ENCODE measurements at regions not wholly inside any gene's neighbourhood (a gene's known extent, or its start where the extent isn't known, plus 50 kb on each side); places are given as distances from the start of the nearest gene placed in this dataset.

DNA sequence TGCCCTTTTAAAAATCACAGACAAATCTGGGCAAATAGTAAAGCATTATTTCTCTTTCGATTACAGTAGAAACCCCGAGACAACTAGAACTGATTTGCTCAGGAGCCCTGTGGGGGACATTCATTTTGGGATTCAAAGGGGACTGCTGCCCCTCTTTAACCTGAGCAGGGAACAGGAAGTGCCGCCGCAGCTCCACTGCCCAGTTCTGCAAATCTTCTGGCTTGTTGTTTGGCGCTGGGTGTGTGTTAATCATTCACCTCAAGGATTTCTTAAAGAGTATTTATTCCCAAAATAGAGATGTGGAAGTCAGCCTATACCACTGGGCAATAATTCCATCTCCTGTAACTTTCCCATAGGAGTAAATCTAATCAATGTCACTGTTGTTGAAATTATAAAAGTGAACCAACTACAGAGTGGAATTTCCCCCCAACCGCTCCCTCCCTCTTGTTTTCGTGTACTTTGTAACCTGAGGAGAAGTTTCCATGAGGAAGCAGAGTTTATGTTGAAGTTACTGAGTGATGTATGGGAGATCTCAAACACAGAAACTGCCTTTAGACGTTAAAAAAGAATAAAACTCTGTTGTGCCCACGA lies 515.8 kb downstream of the KLF12 start:
- DNase-seq (ENCODE audit: low read depth in 4 of 6, low spot score in 6 of 6) = peak in 1 of 6 donors; percentile 6
- 70% methylated on average over 4 of the region's 9 CpGs for WGBS (ENCODE audit: insufficient coverage)
- Histone ChIP-seq H3K27me3 (ENCODE audit: control insufficient read depth, insufficient read depth, low read length) (no peaks in the 10 kb centered on the region), H3K36me3 (ENCODE audit: control insufficient read depth, insufficient read depth, low read length) (no peaks in the 10 kb centered on the region), H3K4me1 (ENCODE audit: control insufficient read depth, insufficient read depth, low read length) (no peaks in the 10 kb centered on the region), H3K9me3 (ENCODE audit: control insufficient read depth, insufficient read depth, low read length) (no peaks in the 10 kb centered on the region), H3K27ac (ENCODE audit: low read depth, low read length) (no peak overlapping the region), H3K4me3 (ENCODE audit: low read depth, low read length) (no peak overlapping the region)

DNA sequence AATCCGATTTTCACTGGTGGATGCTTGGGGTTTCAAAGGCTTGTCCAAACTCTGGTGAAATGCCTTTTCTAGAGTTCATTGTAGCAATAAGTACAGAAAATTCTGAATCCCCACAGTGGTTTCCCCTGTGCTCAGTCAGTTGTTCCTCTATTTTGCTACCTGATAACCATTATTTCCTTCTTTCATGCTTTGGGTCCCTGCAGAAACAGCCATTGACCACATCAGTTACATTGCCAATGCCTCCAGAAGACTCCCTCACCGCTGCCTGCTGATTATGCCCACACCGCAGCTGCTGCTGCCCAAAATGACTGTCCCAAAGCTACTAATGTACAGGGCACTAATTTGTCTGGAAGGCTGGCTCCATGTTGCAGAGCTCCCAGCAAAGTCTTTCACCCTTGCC lies 517.3 kb downstream of the KLF12 start:
- Histone ChIP-seq H3K36me3 (ENCODE audit: control insufficient read depth, insufficient read depth, low read length) (no peaks in the 10 kb centered on the region), H3K4me1 (ENCODE audit: control insufficient read depth, insufficient read depth, low read length) (no peaks in the 10 kb centered on the region), H3K27ac (ENCODE audit: low read depth, low read length) (no peak overlapping the region), H3K9me3 (ENCODE audit: control insufficient read depth, insufficient read depth, low read length) (no peaks in the 10 kb centered on the region), H3K4me3 (ENCODE audit: low read depth, low read length) (no peak overlapping the region), H3K27me3 (ENCODE audit: control insufficient read depth, insufficient read depth, low read length) (no peaks in the 10 kb centered on the region)
- DNase-seq (ENCODE audit: low read depth in 4 of 6, low spot score in 6 of 6) = no peak
- 98% methylated on average over 3 of the region's 3 CpGs for WGBS (ENCODE audit: insufficient coverage)

DNA sequence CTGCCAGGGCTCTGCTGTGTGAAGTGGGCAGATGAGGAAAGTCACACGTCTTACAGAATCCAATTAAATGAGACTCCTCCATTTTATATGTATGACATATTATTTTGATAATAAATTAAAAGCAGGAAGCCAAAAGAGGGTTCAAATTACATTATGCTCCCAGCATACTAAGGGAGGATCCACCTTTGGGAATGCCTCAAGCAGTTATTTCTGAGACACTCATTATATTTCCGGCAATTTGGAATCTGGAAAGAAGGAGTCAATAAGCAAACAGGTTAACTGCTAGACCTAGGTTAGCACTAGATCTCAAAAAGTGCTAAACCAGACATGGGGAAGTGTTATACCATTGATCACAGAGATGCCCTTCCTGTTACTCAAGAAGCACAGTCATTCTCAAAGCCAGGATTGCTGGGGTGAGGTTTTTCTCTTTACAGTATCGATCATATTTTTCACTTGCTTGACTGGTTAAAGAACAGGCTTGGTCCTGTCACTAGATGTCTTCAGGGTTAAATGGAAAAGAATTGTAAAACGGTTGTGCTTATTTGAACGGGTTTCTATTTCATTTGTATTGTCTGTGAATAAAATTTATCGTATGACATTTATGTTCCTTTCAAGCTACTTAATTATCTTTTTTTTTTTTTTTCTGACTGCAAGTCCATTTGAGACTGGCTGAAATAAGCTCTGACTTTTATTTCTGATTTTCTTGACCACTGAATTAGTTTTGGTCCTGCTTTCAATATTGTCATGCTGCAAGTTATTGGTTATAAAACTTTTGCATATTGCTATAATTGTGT lies 523.2 kb downstream of the KLF12 start:
- Histone ChIP-seq H3K36me3 (ENCODE audit: control insufficient read depth, insufficient read depth, low read length) (no peaks in the 10 kb centered on the region), H3K4me3 (ENCODE audit: low read depth, low read length) (no peak overlapping the region), H3K9me3 (ENCODE audit: control insufficient read depth, insufficient read depth, low read length) (no peaks in the 10 kb centered on the region), H3K27ac (ENCODE audit: low read depth, low read length) (no peak overlapping the region), H3K4me1 (ENCODE audit: control insufficient read depth, insufficient read depth, low read length) (no peaks in the 10 kb centered on the region), H3K27me3 (ENCODE audit: control insufficient read depth, insufficient read depth, low read length) (no peaks in the 10 kb centered on the region)
- no CpG with 5 or more reads among the region's 6 CpGs for WGBS (ENCODE audit: insufficient coverage)
- DNase-seq (ENCODE audit: low read depth in 4 of 6, low spot score in 6 of 6) = no peak

DNA sequence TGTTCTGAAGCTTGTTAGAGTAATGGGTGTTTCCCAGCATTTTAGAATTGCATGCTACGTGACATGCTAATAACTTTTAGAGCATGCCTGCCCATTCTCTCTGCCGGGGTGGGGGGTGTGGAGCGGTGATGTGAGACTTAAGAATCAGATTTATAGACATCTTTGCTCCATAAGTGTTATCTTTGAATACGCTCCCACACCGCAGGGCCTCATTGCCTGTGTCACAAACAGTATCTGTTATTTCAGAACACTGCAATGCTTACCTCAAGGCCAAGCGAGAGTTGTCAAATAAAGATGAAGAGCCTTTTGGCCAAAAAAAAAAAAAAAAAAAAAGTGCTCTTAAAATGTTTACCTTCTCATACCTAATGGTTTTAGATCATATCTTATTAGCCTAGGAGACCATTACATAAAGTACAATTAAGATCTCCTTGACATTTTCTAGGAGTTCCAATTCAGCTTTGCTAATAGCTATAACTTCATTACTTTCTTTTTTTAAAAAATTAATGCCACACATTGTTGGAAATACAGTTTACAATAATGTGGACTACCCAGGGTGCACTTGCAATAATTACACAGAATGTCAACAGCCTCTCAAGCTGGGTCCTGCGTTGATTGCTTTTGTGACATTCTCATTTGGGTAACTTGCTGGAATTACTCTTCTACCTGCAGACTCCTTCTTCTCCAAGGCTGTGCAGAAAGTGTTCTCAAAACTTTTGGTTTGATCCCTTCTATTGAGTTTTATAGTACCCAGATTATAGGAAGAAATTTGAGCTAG lies 525.3 kb downstream of the KLF12 start:
- H3K27me3 ChIP-seq (ENCODE audit: control insufficient read depth, insufficient read depth, low read length) = no peaks in the 10 kb centered on the region
- H3K9me3 ChIP-seq (ENCODE audit: control insufficient read depth, insufficient read depth, low read length) = no peaks in the 10 kb centered on the region
- H3K27ac ChIP-seq (ENCODE audit: low read depth, low read length) = no peak overlapping the region
- DNase-seq (ENCODE audit: low read depth in 4 of 6, low spot score in 6 of 6) = peak in 2 of 6 donors; percentile 14 to 59
- no peaks in the 10 kb centered on the region for H3K36me3 ChIP-seq (ENCODE audit: control insufficient read depth, insufficient read depth, low read length)
- 59% methylated on average over 4 of the region's 7 CpGs for WGBS (ENCODE audit: insufficient coverage)
- no peaks in the 10 kb centered on the region for H3K4me1 ChIP-seq (ENCODE audit: control insufficient read depth, insufficient read depth, low read length)
- no peak overlapping the region for H3K4me3 ChIP-seq (ENCODE audit: low read depth, low read length)

DNA sequence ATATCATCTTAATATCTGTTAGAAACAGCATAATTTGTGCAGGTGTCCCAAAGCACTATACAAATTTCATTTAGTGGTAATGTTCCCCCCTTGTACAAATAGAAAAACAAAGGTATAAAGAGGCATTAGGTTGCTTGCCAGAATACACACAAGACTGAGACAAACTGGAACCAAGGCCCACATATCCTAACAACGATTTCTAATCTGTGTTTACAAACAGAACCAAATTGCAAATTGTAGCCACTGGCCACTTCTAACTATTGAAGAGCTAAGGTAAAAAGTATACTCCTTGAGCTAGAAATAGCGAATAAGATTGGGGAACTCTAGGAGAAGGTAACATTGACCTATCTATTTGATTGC lies 526.1 kb downstream of the KLF12 start:
- no peaks in the 10 kb centered on the region for H3K36me3 ChIP-seq (ENCODE audit: control insufficient read depth, insufficient read depth, low read length)
- no peaks in the 10 kb centered on the region for H3K9me3 ChIP-seq (ENCODE audit: control insufficient read depth, insufficient read depth, low read length)
- 100% methylated on average over 1 of the region's 2 CpGs for WGBS (ENCODE audit: insufficient coverage)
- DNase-seq (ENCODE audit: low read depth in 4 of 6, low spot score in 6 of 6) = no peak
- H3K27ac ChIP-seq (ENCODE audit: low read depth, low read length) = no peak overlapping the region
- no peak overlapping the region for H3K4me3 ChIP-seq (ENCODE audit: low read depth, low read length)
- H3K4me1 ChIP-seq (ENCODE audit: control insufficient read depth, insufficient read depth, low read length) = no peaks in the 10 kb centered on the region
- no peaks in the 10 kb centered on the region for H3K27me3 ChIP-seq (ENCODE audit: control insufficient read depth, insufficient read depth, low read length)

DNA sequence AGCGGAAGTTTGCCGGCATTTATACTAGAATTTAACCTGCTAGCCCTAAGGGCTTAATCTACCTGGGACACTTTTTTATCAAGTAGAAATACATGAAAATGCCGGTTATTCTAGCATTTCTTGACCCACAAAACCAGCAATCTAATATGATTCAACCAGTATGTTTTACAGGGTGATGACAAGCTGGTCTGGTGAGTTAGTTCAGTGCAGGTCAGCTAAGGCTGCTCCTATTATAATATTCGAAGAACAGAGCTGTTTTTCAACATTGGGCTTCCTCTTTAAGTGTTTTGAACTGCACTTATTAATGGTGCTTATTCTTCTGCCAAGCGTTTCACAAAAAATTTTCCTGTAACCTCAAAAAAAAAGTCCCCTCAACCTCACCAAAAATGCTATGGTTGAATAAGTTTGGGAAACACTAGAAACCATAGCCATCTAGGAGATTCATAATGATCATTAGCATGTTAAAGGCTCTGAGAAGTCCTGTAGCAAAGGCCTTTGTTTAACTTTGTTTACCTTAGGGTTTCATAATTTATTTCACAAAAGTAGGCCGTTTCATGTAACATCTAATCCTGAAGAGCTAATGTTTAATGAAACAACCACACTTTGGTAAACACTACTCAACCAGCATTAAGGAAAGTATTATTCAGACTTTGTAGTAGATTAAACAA lies 526.6 kb downstream of the KLF12 start:
- no peaks in the 10 kb centered on the region for H3K9me3 ChIP-seq (ENCODE audit: control insufficient read depth, insufficient read depth, low read length)
- 95% methylated on average over 3 of the region's 6 CpGs for WGBS (ENCODE audit: insufficient coverage)

DNA sequence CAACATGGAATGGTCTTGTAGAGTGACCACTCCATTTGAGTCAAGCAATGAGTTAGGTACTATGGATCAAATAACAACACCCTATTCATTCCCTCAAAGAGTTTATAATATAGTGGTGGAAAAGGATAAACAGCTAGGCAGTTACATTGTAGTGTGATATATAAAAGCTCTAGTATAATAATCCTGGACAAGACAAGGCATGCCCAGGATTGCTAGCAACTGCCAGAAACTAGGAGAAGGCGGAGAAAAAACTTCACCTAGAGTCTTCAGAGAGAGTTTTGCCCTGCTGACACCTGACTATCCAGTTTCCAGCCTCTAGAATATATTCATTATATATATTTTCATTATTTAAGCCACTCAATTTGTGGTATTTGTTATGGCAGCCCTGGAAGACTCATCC lies 530.6 kb downstream of the KLF12 start:
- no CpG with 5 or more reads among the region's 1 CpG for WGBS (ENCODE audit: insufficient coverage)
- Histone ChIP-seq H3K27ac (ENCODE audit: low read depth, low read length) (no peak overlapping the region), H3K9me3 (ENCODE audit: control insufficient read depth, insufficient read depth, low read length) (no peaks in the 10 kb centered on the region), H3K4me1 (ENCODE audit: control insufficient read depth, insufficient read depth, low read length) (no peaks in the 10 kb centered on the region), H3K4me3 (ENCODE audit: low read depth, low read length) (no peak overlapping the region), H3K27me3 (ENCODE audit: control insufficient read depth, insufficient read depth, low read length) (no peaks in the 10 kb centered on the region), H3K36me3 (ENCODE audit: control insufficient read depth, insufficient read depth, low read length) (no peaks in the 10 kb centered on the region)
- no peak for DNase-seq (ENCODE audit: low read depth in 4 of 6, low spot score in 6 of 6)

More for the DNA sequence above, 526.6 kb downstream of the KLF12 start:
- H3K27me3 ChIP-seq (ENCODE audit: control insufficient read depth, insufficient read depth, low read length) = no peaks in the 10 kb centered on the region
- H3K4me3 ChIP-seq (ENCODE audit: low read depth, low read length) = no peak overlapping the region
- no peaks in the 10 kb centered on the region for H3K4me1 ChIP-seq (ENCODE audit: control insufficient read depth, insufficient read depth, low read length)
- DNase-seq (ENCODE audit: low read depth in 4 of 6, low spot score in 6 of 6) = no peak
- H3K36me3 ChIP-seq (ENCODE audit: control insufficient read depth, insufficient read depth, low read length) = no peaks in the 10 kb centered on the region
- H3K27ac ChIP-seq (ENCODE audit: low read depth, low read length) = no peak overlapping the region

DNA sequence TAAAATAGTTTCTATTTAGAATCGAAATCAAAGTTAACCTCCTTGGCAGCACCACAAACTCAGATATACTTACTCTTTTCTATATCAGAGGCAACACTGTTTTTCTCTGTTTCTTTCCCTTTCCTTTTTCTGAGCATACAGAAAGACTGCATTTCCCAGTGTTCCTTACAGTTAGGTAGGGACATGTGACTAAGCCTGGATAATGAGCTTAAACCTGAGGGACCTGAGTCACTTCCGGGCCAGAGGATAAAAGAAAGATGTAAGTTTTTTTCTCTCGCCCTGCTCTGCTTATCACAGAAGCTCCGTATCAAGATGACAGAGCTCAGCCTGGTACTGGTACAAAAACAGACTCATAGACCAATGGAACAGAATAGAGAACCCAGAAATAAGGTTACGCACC lies 531.9 kb downstream of the KLF12 start:
- Histone ChIP-seq H3K27ac (ENCODE audit: low read depth, low read length) (no peak overlapping the region), H3K4me1 (ENCODE audit: control insufficient read depth, insufficient read depth, low read length) (no peaks in the 10 kb centered on the region), H3K9me3 (ENCODE audit: control insufficient read depth, insufficient read depth, low read length) (no peaks in the 10 kb centered on the region), H3K4me3 (ENCODE audit: low read depth, low read length) (no peak overlapping the region), H3K27me3 (ENCODE audit: control insufficient read depth, insufficient read depth, low read length) (no peaks in the 10 kb centered on the region), H3K36me3 (ENCODE audit: control insufficient read depth, insufficient read depth, low read length) (no peaks in the 10 kb centered on the region)
- 94% methylated on average over 3 of the region's 5 CpGs for WGBS (ENCODE audit: insufficient coverage)
- no peak for DNase-seq (ENCODE audit: low read depth in 4 of 6, low spot score in 6 of 6)

DNA sequence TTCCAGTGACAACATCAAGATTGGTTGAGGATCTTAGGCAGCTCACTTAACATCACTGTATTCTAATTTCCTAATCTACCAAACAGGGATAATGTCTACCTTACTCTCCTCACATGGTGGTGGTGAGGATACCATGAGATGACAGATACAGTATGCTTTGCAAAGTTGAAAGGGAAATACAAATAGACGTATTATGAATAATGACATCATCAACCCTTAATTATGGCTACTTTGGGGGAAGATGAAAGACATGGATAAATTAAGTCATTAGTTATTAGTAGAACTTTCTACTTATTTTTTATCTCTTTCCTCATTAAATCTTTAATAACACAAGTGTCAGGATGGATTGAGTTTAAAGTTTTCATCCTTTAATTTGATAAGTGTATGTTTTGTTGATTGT lies 532.5 kb downstream of the KLF12 start:
- no peaks in the 10 kb centered on the region for H3K27me3 ChIP-seq (ENCODE audit: control insufficient read depth, insufficient read depth, low read length)
- no peaks in the 10 kb centered on the region for H3K9me3 ChIP-seq (ENCODE audit: control insufficient read depth, insufficient read depth, low read length)
- H3K4me1 ChIP-seq (ENCODE audit: control insufficient read depth, insufficient read depth, low read length) = no peaks in the 10 kb centered on the region
- DNase-seq (ENCODE audit: low read depth in 4 of 6, low spot score in 6 of 6) = no peak
- no CpG with 5 or more reads among the region's 1 CpG for WGBS (ENCODE audit: insufficient coverage)
- no peak overlapping the region for H3K27ac ChIP-seq (ENCODE audit: low read depth, low read length)
- H3K4me3 ChIP-seq (ENCODE audit: low read depth, low read length) = no peak overlapping the region
- H3K36me3 ChIP-seq (ENCODE audit: control insufficient read depth, insufficient read depth, low read length) = no peaks in the 10 kb centered on the region

Measured in spinal cord (tissue), 9 donors.